HG02798 (cell line): ENCODE measurements at regions not wholly inside any gene's neighbourhood (a gene's known extent, or its start where the extent isn't known, plus 50 kb on each side); places are given as distances from the start of the nearest gene placed in this dataset.
"Not testable (repeated sequence)": the region's sequence is repeated elsewhere in the genome, so short reads cannot be mapped to it uniquely, and the experiment has no call there.

Experiments
- ATAC-seq: cut with Tn5 transposase; IDR thresholded peaks from one replicate; pipeline ENCODE4 v1.9.1; 2021; ENCODE audit warnings: mild to moderate bottlenecking; ENCODE audit not compliant: unreplicated experiment, poor library complexity

DNA sequence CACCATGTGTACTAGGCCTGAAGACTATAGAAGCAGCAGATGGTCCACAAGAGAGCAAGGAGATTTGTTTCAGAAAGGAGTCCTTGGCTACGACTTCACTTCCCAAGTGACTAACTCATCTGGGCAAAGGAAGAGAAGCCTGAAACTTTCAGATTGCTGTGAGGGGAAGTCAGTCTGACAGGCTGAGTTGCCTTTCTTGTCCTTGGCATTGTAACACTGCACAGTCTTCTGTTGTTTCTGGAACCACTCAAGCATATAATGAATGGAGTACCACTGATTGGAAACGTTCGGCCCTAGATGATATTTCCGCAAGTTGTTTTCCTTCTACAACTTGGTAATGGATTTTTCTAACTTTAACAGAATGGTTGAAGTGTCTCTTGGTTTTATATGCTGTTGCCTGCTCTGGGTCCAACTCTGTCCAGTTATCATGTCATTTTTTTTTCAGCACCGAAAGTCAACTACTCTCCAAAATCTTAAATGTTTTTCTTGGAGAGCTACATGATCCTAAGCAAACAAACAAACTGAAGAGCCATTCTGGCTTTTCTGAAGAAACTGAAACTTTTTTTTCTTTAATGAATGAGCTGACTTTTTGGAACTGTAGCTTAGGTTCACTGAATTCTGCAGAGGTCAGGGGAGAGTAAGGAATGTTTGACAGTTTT is 685.7 kb downstream of the MECOM start:
- no peak for ATAC-seq

- ATAC-seq = no peak
These were observed 686.5 kb downstream of the MECOM start for GRCh38 chr3:168976969-168977368.

GRCh38 chr3:168975576-168975975 is 687.9 kb downstream of the MECOM start:
- no peak for ATAC-seq

- ATAC-seq = no peak
These were observed 688.7 kb downstream of the MECOM start for GRCh38 chr3:168974617-168975403.

GRCh38 chr3:168973897-168974296 is 689.6 kb downstream of the MECOM start:
- no peak for ATAC-seq

DNA sequence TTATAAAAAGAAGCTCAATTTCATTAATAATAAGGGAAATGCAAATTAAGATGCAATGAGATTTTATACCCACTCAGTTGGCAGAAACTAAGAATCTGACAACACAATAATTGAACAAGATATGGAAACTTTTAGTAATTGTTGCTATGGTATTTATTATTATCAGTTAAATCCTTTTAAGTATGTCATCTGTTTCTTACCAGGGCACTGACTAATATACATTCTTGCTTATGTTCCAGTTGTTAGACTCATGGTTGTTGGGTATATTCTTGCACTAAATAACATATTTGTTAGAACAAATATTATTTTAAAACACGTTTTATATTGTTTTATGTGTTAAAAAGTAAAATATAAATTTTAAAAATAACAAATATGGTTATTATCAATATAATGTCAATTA is 690.3 kb downstream of the MECOM start:
- ATAC-seq = no peak

GRCh38 chr3:168968609-168969008 is 694.9 kb downstream of the MECOM start:
- no peak for ATAC-seq

DNA sequence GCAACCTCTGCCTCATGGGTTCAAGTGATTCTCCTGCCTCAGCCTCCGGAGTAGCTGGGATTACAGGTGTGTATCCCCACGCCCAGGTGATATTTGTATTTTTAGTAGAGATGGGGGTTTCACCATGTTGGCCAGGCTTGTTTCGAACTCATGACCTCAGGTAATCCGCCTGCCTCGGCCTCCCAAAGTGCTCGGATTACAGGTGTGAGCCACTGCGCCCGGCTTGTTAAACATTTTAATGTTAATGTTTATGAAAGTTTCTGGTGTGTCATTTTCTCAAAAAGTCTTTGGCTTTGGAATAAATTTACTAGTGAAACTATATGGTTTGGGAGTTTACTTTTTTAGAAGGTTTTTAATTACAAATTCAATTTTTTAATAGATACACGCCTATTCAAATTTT is 698.8 kb downstream of the MECOM start:
- no peak for ATAC-seq

GRCh38 chr3:168961271-168961670 is 702.2 kb downstream of the MECOM start:
- ATAC-seq = no peak

DNA sequence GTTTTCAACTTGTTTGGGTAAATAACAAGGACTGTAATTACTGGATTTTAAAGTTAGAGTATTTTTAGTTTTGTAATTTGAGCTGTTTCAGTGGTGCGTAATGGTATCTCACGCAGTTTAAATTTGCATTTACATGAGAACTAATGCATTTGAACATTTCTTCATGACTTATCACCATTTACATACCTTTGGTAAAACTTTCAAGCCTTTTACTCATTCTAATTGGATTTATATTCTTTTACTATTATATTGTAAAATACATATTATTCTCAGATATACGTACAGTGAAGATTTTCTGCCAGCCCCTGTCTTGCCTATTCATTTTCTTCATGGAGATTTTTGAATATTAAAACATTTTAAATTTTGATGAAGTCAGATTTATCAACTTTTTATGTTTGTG is 703.8 kb downstream of the MECOM start:
- no peak for ATAC-seq

GRCh38 chr3:168958466-168958865 is 705.0 kb downstream of the MECOM start:
- no peak for ATAC-seq

- ATAC-seq = no peak
These were observed 707.4 kb downstream of the MECOM start for GRCh38 chr3:168956076-168956475.

DNA sequence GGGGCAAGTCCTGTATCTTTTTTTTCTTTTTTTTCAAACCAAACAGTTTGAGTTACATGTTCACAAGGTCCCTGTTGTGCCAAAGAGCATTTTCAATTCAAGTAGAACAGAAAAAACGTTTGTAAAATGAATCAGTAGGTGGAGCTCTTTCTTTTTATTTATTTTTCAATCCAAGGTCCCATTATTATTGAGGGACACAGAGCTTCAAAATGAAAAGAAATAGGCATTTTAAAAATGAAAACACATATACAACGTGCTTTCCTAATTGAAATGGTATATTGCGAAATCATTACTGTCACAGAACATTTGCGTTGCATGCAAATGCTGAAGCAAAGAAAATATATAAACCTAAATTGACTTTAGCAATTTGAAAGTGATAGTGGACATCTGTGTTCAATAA is 711.0 kb downstream of the MECOM start:
- no peak for ATAC-seq

- no peak for ATAC-seq
These were observed 711.6 kb downstream of the MECOM start for GRCh38 chr3:168951884-168952283.

- no peak for ATAC-seq
These were observed 712.1 kb downstream of the MECOM start for GRCh38 chr3:168951368-168951767.

DNA sequence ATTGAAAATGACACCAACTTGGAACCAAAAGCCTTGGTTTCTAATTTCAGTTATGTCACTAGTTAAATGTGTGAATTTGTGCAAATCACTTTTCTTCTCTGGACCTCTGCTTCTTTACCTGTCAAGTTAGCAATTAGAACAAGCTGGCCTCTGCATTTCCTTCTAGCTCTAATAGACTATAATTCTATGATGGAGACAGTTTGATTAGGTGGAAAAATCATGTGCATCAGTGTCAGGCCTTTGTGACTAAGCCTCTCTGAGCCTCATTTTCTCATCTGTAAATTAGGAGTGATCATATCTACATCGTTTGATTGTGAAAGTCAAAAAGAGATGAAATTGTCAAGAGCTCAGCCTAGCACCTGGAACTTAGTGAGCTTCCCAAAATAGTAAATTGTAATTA is 712.9 kb downstream of the MECOM start:
- ATAC-seq = no peak

DNA sequence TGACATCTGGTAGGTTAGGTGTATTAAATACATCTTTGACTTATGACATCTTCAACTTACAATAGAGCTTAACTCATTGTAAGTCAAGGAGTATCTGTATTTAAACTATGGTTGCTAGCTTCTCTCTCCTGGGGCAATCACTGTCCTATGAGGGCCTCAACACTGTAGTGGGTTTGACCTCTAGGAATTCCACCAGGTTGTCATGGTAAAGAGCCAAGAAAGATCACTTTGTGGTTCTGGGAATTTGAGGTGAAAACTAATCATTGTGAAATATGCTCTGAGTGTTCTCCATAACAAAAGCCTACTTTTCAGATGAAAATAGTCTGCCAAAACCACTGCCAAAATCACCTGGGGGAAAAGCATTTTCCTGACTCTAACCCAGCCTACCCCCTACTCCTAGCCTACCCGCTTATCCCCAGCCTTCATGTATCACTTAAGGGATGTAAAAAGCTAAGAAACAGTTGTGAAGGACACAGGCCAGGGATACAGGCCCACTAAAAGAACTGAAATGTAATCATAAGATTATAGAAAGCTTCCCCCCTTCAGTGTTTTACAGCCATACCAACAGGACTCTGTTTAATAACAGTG is 723.8 kb downstream of the MECOM start:
- no peak for ATAC-seq

DNA sequence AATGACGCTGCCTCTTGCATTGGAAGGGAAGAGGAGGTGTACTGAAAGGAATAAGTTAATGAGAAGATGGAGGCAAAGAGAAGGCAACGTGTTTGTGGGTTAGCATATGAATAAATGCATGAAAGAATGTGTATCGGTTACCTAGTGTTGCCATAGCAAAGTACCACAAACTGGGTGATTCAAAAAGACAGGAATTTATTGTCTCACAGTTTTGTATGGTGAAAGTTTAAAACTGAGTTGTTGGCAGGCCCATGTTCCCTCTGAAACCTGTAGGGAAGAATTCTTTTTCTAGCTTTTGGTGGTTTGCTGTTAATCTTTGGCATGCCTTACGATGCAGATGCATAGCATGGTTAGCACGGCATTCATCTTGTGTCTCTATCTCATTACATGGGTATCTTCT is 729.9 kb downstream of the MECOM start:
- ATAC-seq = no peak

GRCh38 chr3:168929997-168930396 is 733.5 kb downstream of the MECOM start:
- not testable (repeated sequence) for ATAC-seq

DNA sequence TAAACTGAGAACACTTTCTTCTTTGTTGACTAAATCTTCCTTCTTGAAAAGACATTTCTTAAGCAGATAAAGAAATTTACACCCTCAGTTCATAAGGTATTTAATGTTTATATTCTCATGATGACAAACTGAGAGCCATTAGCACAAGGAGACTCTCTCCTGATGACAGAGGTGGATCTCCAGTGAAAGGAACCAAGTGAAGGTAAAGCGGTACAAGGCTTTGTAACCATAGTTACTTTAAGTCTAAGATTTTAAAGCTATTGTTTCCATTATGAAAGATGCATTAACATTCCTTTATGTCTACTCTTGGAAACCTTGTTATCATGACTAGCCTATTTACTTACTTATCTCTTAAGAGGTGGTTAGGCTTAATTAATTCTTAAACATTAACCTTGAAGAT is 737.1 kb downstream of the MECOM start:
- ATAC-seq = no peak

GRCh38 chr3:168925568-168925967 is 737.9 kb downstream of the MECOM start:
- no peak for ATAC-seq

DNA sequence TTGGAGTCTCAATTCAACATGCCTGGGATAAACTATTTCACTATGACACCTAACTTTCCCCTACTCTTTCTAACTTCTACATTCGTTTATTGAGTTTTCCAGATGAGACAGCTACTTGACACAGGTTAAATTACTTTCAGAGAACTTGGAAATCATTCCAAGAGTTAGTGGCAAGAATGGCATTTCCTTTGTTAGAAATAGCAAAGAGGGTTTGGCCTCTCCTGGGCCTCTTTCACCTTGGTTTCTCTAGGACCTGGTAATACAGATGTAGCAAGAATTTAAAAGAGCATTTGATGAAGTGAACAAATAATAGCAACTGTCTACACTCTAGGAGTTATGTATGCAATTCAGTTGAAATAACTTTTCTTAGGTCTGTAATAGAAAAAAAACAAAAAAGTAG is 748.9 kb downstream of the MECOM start:
- no peak for ATAC-seq
